Endodermal cell (in vitro differentiated cells): ENCODE measurements at regions not wholly inside any gene's neighbourhood (a gene's known extent, or its start where the extent isn't known, plus 50 kb on each side); places are given as distances from the start of the nearest gene placed in this dataset.

Experiments
- DNase-seq: peaks from one replicate; pipeline ENCODE4 v3.0.0-alpha.2; 2017
- H3K27ac ChIP-seq: 2 replicates; pipeline ENCODE4 v1.5.1; 2013; ENCODE audit warnings: mild to moderate bottlenecking, low read depth, low read length, moderate library complexity
- H3K27me3 ChIP-seq: 2 replicates; pipeline ENCODE4 v1.6.1; 2013; ENCODE audit warnings: mild to moderate bottlenecking, low read length, moderate library complexity; ENCODE audit not compliant: insufficient read depth, control insufficient read depth, poor library complexity, severe bottlenecking
- H3K36me3 ChIP-seq: 2 replicates; pipeline ENCODE4 v1.7.0; 2013; ENCODE audit warnings: mild to moderate bottlenecking, low read length, moderate library complexity; ENCODE audit not compliant: control insufficient read depth, insufficient read depth
- H3K4me1 ChIP-seq: one replicate; pipeline ENCODE4 v1.7.0; 2013; ENCODE audit warnings: low read length; ENCODE audit not compliant: control insufficient read depth, insufficient read depth
- H3K4me3 ChIP-seq: 2 replicates; pipeline ENCODE4 v1.5.1; 2013; ENCODE audit warnings: mild to moderate bottlenecking, low read length, moderate library complexity
- H3K9ac ChIP-seq: 2 replicates; pipeline ENCODE4 v1.6.1; 2013; ENCODE audit warnings: mild to moderate bottlenecking, low read length, moderate library complexity; ENCODE audit not compliant: poor library complexity, severe bottlenecking; ENCODE audit errors: extremely low read depth
- H3K9me3 ChIP-seq: 2 replicates; pipeline ENCODE4 v1.6.1; 2013; ENCODE audit warnings: mild to moderate bottlenecking, low read length, moderate library complexity; ENCODE audit not compliant: control insufficient read depth
- H3K27ac Mint-ChIP-seq: 2 replicates; pipeline ENCODE4 v1.8.0; 2020; ENCODE audit warnings: mixed read lengths
- H3K27me3 Mint-ChIP-seq: 2 replicates; pipeline ENCODE4 v1.8.0; 2021; ENCODE audit warnings: mild to moderate bottlenecking, mixed read lengths; ENCODE audit not compliant: insufficient read depth
- H3K36me3 Mint-ChIP-seq: 2 replicates; pipeline ENCODE4 v1.8.0; 2020; ENCODE audit warnings: low read depth, mixed read lengths
- H3K4me1 Mint-ChIP-seq: 2 replicates; pipeline ENCODE4 v1.8.0; 2020; ENCODE audit warnings: mixed read lengths
- H3K4me3 Mint-ChIP-seq: 2 replicates; pipeline ENCODE4 v1.8.0; 2020; ENCODE audit warnings: mild to moderate bottlenecking, moderate library complexity, mixed read lengths
- H3K9me3 Mint-ChIP-seq: 2 replicates; pipeline ENCODE4 v1.8.0; 2020; ENCODE audit warnings: mild to moderate bottlenecking, mixed read lengths
- WGBS, 2 experiments: methylation state at CpG; one replicate each; pipeline versions ENCODE4 v1.1.5 to v1.1.7; 2013; ENCODE audit warnings: missing lambda C conversion rate in 2 of 2, mixed read lengths in 1 of 2; ENCODE audit not compliant: insufficient coverage in 1 of 2, insufficient read length in 1 of 2; 5-methylcytosine and 5-hydroxymethylcytosine counted together
- TF ChIP-seq, protein P1 (sequence below): fragments of 200-600 bp; sonication (generic); conservative IDR thresholded peaks from 2 replicates; pipeline ENCODE4 v1.5.0; 2021; ENCODE audit warnings: antibody characterized with exemption, mild to moderate bottlenecking

DNA sequence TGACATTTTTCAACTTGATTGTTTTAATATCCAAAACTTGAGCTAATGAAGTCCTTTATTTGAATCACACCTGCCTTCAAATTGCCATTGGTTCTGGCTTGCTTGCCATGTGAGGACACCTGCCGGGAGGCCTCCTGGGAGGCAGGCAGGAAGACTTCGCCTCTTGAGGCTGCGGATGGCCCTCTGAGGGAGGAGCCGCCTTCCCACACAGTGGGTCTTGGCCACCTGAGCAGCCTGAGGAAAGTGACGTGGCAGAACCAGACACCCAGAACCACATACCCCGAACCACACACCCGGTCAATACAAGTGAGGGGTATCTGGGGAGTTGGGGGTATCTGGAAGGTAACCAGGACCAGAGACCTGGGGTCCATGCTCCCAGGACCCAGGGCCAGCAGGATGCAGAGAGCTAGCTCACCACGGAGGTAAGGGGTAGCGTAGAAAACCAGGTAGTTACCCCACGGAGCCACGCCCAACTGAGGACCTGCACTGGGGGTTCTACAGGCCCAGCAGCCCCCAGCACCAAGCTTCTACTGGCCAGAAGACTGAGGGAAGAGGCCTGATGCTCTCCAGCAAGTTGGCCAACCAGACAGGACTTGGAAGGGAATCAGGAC lies 300.5 kb downstream of the TCERG1L start:
- no peaks in the 10 kb centered on the region for H3K9me3 Mint-ChIP-seq

DNA sequence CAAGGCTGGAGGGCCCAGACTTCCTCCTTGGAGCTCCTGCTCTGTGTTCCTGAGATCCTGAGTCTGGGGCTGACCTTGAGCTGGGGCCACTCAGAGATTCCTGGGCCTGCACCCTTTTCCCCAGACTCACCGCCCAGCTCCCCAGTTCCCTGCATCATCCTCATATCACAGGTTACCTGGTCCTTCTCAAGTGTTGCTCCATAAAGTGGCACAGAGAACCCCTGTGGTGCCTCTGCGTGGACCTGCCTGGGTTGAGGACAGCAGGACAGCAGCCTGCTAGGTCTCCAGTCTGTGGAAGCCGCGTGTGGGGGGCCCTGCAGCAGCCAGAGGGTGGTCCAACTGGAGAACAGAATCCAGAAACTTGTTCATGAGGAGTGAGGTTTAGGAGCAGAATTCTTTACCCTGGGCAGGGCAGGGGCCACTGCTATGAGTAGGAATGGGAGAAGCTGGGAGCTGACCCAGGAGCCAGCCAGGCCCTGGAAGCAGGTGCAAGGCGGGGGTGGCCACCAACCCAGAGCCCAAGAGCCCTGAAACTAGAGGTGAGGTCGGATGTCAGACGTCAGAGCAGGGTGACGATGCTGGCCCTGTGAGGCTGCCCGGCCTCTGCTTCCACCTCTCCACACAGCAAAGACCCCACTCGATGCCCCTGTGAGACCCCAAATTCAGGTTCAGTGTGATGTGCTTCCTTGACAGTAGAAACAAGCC lies 299.4 kb downstream of the TCERG1L start:
- Mint-ChIP-seq H3K9me3 (no peaks in the 10 kb centered on the region), H3K27ac (no peak overlapping the region), H3K27me3 (no peaks in the 10 kb centered on the region), H3K4me1 (no peaks in the 10 kb centered on the region), H3K36me3 (no peaks in the 10 kb centered on the region), H3K4me3 (no peak overlapping the region)
- H3K27ac ChIP-seq, result no peak overlapping the region
- no peaks in the 10 kb centered on the region for H3K36me3 ChIP-seq
- no peaks in the 10 kb centered on the region for H3K4me1 ChIP-seq
- H3K9me3 ChIP-seq, result no peaks in the 10 kb centered on the region
- DNase-seq, result no peak
- H3K9ac ChIP-seq, result no peak overlapping the region
- no peak overlapping the region for H3K4me3 ChIP-seq
- 69 to 82% methylated on average over 4 to 10 of the region's 10 CpGs for WGBS, 2 experiments
- TF ChIP-seq, protein P1, sequence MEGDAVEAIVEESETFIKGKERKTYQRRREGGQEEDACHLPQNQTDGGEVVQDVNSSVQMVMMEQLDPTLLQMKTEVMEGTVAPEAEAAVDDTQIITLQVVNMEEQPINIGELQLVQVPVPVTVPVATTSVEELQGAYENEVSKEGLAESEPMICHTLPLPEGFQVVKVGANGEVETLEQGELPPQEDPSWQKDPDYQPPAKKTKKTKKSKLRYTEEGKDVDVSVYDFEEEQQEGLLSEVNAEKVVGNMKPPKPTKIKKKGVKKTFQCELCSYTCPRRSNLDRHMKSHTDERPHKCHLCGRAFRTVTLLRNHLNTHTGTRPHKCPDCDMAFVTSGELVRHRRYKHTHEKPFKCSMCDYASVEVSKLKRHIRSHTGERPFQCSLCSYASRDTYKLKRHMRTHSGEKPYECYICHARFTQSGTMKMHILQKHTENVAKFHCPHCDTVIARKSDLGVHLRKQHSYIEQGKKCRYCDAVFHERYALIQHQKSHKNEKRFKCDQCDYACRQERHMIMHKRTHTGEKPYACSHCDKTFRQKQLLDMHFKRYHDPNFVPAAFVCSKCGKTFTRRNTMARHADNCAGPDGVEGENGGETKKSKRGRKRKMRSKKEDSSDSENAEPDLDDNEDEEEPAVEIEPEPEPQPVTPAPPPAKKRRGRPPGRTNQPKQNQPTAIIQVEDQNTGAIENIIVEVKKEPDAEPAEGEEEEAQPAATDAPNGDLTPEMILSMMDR, result no peak
- no peaks in the 10 kb centered on the region for H3K27me3 ChIP-seq

More for the DNA sequence above, 300.5 kb downstream of the TCERG1L start:
- no peak overlapping the region for H3K9ac ChIP-seq
- Mint-ChIP-seq H3K27ac (no peak overlapping the region), H3K27me3 (no peaks in the 10 kb centered on the region), H3K4me1 (no peaks in the 10 kb centered on the region), H3K4me3 (no peak overlapping the region), H3K36me3 (no peaks in the 10 kb centered on the region)
- no peak overlapping the region for H3K4me3 ChIP-seq
- H3K36me3 ChIP-seq, result no peaks in the 10 kb centered on the region
- H3K27me3 ChIP-seq, result no peaks in the 10 kb centered on the region
- 97 to 100% methylated on average over 4 to 11 of the region's 11 CpGs for WGBS, 2 experiments
- H3K9me3 ChIP-seq, result no peaks in the 10 kb centered on the region
- H3K4me1 ChIP-seq, result no peaks in the 10 kb centered on the region
- TF ChIP-seq, protein P1, result no peak
- no peak overlapping the region for H3K27ac ChIP-seq
- DNase-seq, result no peak

DNA sequence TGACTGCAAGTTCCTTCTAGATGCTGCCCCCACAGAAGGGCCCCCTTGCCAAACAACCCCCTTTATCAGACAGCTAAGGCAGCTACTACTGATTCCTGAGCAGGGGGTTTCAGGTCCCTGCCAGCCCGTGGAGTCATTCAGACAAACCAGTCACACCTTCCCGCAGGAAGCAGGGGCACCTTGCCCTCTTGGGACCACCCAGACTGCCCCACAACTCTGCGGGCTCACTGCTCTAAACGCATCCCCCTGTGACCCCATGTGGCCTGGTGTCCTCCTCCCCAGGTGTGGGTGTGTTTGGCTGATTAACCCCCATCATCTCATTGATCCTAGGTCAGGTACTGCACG lies 298.9 kb downstream of the TCERG1L start:
- no peak overlapping the region for H3K27ac Mint-ChIP-seq
- WGBS, 2 experiments, result 90 to 94% methylated on average over 3 to 5 of the region's 5 CpGs
- no peaks in the 10 kb centered on the region for H3K4me1 Mint-ChIP-seq
- Histone ChIP-seq H3K4me3 (no peak overlapping the region), H3K9ac (no peak overlapping the region), H3K36me3 (no peaks in the 10 kb centered on the region), H3K27ac (no peak overlapping the region), H3K4me1 (no peaks in the 10 kb centered on the region), H3K27me3 (no peaks in the 10 kb centered on the region), H3K9me3 (no peaks in the 10 kb centered on the region)
- H3K9me3 Mint-ChIP-seq, result no peaks in the 10 kb centered on the region
- no peaks in the 10 kb centered on the region for H3K36me3 Mint-ChIP-seq
- H3K4me3 Mint-ChIP-seq, result no peak overlapping the region
- TF ChIP-seq, protein P1, result no peak
- DNase-seq, result no peak
- peaks cover 2% of the 10 kb centered on the region for H3K27me3 Mint-ChIP-seq
